CD4-positive, alpha-beta T cell treated with Interleukin-12 subunit alpha and Interleukin-12 subunit beta, for 1 hour (primary cell): ENCODE measurements at regions not wholly inside any gene's neighbourhood (a gene's known extent, or its start where the extent isn't known, plus 50 kb on each side); places are given as distances from the start of the nearest gene placed in this dataset.
"Not testable (repeated sequence)": the region's sequence is repeated elsewhere in the genome, so short reads cannot be mapped to it uniquely, and the experiment has no call there.

Experiments
- DNase-seq: peaks from one replicate; pipeline ENCODE4 v3.0.0-alpha.2; 2020

DNA sequence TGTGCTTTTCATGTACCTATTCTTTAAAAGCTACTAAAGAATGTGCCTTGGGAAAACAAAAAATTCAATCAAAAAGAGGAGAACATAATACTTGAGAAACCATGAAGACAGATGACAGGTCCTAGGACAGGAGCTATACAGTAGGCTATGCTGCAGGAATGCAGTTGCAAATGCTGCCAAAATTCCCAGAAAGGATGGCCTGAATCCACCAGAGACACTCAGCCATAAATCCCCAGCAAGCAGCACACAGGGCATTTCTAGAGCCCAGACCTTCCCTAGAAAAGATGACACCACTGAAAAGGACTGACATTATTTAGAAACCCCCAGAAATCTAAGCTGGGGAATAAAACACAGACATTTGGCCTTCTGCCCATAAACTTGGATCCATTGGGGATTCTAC is 237.3 kb downstream of the C7orf25 start:
- DNase-seq = no peak

DNA sequence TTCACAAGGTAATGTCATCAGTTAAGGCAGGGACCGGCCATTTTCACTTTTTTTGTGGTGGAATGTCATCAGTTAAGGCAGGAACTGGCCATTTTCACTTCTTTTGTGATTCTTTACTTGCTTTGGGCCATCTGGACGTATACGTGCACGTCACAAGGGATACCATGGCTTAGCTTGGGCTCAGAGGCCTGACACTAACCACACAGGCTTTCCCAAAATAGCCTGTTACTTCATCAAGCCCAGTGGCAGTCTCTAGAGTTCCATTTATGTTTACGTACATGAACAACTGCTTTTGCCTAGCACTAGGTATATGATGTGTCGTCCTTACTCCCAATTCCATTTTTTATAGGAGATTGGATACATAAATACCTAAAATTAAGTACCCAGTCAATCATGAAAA is 237.9 kb downstream of the C7orf25 start:
- no peak for DNase-seq

DNA sequence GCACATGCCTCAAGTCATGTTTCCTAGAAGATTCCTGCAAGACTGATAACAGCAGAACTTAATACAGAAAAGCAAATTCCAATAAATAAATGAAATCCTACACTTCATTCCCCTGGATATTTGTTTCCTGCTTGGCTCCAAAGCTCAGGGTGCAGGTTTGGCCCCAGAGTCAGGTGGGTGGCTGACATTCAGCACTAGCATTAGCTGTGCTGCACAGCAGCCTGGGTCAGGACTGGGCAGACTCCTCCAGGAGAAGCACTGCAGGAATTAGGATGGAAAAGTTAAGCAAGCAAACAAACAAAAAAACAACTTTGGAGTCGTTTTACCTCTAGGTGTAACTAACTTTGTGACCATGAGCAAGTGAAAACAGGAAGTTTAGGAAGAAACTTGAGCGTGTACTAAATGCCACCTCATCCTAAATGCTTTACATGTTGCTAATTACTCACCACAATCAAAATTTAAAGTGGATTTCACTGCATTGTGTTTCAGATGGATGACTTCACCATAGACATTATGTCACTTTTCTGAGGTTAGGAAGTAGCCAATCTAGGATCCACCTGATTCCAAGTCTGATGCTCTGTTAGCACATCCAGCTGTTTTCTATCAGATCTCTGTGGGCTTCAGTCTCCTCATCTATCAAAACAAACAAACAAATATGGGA is 239.4 kb downstream of the C7orf25 start:
- DNase-seq = no peak

GRCh38 chr7:42671627-42672026 is 240.2 kb downstream of the C7orf25 start:
- no peak for DNase-seq

DNA sequence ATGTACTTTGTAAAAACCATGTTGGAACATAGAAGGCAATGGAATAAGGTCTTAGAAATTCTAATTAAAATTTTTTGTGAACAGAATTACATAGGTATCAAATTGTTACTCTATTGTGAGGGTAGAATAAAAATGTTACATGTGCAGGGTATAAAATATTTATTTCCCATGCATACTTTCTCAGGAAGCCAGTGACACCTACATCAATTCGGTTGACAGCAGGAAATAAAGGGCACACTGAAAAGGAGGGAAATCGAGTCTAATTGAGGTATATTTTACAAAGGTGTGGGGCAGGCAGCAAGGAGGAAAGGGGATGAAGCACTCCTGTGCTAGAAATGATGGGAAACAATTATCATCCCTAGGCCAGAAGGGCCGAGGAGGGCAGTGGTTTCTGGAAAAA is 244.9 kb downstream of the C7orf25 start:
- no peak for DNase-seq

- no peak for DNase-seq
Observed at GRCh38 chr7:42662862-42663261, 249.0 kb downstream of the C7orf25 start.

GRCh38 chr7:42661312-42661711 is 250.6 kb downstream of the C7orf25 start:
- no peak for DNase-seq

- no peak for DNase-seq
Observed at GRCh38 chr7:42650701-42651100, 261.2 kb downstream of the C7orf25 start.

- DNase-seq = no peak
Observed at GRCh38 chr7:42650171-42650570, 261.7 kb downstream of the C7orf25 start.

DNA sequence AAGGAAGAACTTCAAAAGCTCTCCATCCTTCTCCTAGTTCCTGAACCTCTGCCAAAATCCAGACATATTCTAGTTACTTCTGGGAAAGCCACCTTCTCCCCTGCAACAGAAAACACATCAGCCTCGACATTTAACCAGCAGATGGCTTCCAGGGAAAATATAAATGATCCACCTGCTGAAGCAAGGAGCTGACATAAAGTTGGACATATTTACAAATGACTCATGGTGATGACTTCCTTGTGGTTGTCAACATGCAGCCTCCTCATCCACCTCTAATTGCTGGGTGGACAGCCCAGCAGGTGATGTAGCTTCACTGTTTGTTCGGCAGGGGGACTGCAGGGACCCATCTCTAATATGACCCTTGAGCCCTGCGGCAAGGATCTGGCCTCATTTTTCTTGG is 266.0 kb downstream of the C7orf25 start:
- DNase-seq = no peak

DNA sequence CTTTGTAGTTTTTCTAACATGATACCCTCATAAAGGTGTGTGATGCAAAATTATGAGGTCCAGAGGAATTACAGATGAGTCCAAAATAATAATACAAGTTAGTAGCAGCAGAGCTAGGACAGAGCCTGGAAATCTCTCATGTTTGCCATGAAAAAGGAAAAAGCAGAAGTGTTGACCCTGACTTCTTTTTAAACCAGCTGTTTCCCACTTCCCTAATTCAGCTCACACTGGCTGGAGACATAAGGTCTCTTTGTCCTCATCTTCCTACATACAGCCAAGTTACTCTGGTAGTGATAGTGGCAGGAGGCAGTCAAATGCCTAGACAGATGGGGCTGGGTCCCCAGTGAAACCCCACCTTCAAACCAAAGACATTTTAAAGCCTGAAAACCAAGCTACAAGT is 269.2 kb downstream of the C7orf25 start:
- DNase-seq = no peak

- DNase-seq = no peak
Observed at GRCh38 chr7:42639930-42640329, 271.9 kb downstream of the C7orf25 start.

- not testable (repeated sequence) for DNase-seq
Observed at GRCh38 chr7:42636380-42636779, 275.5 kb downstream of the C7orf25 start.

GRCh38 chr7:42628054-42628453 is 283.8 kb downstream of the C7orf25 start:
- no peak for DNase-seq

DNA sequence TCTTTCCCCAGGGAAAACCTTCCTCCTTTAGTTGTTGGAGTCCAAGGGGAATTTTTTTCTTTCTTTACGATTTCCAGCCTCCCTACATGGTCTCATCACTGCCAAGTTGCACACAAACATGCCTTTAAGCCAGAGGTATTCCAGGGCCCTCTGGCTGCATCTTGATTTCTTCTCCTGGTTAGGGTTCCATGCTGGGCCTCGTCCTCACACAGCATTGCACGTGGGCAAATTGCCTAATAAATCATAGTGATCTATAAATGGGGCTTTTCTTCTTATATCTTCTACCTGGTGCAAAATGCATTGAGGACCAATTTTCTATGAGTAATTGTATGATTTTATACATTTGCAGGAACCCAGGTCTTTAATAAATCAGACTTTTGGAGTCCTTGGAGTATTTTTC is 284.2 kb downstream of the C7orf25 start:
- DNase-seq = no peak

DNA sequence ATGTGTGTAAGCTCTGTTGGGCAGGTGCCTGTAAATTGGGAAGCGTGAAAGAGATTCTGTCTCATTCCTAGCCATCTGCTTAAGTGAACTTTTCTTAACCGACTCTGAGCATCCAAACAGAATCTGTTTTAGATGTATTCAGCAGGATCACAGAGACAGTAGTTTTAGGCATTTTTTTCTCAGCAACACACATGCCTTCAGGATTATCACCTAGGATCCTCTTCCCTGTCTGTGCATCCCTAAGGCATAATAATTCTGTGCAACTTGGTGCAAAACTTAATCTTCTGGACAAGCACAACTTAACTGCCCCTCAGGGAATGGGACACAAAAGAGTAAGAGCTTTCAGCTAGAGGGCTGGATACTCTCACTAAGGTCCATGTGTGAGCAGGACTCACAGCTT is 284.8 kb downstream of the C7orf25 start:
- DNase-seq = no peak

- no peak for DNase-seq
Observed at GRCh38 chr7:42625421-42625820, 286.4 kb downstream of the C7orf25 start.

DNA sequence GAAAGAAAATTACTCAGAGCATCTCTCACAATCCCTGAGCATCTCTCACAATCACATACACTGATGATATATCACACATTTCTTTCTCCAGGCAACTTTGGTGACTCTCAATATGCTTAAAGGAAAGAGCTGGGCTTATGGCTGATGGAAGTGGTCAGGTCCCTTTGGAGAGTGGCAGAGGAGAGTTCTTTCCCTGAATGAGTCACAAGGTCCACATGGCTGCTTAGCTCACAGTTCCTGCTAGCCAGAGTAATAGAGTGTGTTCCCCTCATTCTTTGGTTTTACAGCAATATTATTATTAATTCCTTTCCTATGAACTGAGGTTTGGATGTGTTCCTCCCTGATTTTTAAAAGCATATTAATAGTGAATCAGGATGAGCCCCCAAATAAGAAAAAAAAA is 287.4 kb downstream of the C7orf25 start:
- no peak for DNase-seq

DNA sequence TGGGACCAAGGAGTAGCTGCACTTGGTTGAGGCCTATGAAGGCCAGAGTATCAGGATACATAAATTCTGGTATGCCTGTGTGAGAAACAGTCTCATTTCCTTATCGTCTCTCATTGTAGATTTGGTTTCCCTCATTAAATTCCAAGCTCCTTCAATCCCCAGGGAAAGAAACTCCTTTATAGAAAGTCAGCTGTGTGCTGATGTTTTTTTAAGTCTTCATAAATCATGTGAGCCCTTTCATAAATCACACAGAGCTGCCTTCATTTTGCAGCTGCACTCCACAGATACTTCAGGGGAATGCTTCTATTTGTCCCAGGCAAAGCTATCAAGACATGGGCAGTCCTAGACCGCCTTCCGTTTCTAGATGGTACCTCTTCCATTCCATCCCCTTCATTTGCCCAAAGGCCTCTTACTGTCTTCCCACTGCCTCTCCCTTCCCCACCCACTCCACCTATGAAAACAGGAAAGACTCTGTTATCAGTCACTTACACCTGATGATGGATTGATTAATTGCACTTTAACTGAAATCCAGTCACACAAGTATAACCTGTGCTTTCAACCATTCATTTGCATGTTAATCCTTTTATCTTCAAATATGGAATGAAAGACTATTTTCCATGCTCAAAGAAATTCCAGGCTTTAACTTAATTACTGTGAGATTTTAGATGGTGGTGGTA is 290.2 kb downstream of the C7orf25 start:
- DNase-seq = no peak

- DNase-seq = no peak
Observed at GRCh38 chr7:42618651-42619360, 293.1 kb downstream of the C7orf25 start.

GRCh38 chr7:42617806-42618457 is 293.9 kb downstream of the C7orf25 start:
- no peak for DNase-seq

- DNase-seq = no peak
Observed at GRCh38 chr7:42617071-42617765, 294.7 kb downstream of the C7orf25 start.

- no peak for DNase-seq
Observed at GRCh38 chr7:42614636-42615035, 297.2 kb downstream of the C7orf25 start.
